Keratinocyte (primary cell): ENCODE measurements at regions not wholly inside any gene's neighbourhood (a gene's known extent, or its start where the extent isn't known, plus 50 kb on each side); places are given as distances from the start of the nearest gene placed in this dataset.

Experiments used
- DNase-seq: peaks from one replicate; pipeline ENCODE4 v3.0.0-alpha.2; 2011; ENCODE audit warnings: low read depth, missing footprints, low spot score
- FAIRE-seq: peaks from 2 replicates; lab custom pipeline; 2011; peaks lifted over from hg19 to GRCh38; lab: Jason Lieb, UNC
- H2AFZ ChIP-seq: 2 replicates; pipeline ENCODE4 v1.6.0; 2012; ENCODE audit warnings: low read length, control low read depth, inconsistent platforms; ENCODE audit not compliant: control insufficient read depth
- H3K27ac ChIP-seq: 2 replicates; pipeline ENCODE4 v1.5.1; 2011; ENCODE audit warnings: low read length; ENCODE audit not compliant: control insufficient read depth, insufficient read depth
- H3K27me3 ChIP-seq: 3 replicates; pipeline ENCODE4 v1.6.0; 2011; ENCODE audit warnings: low read length; ENCODE audit not compliant: control insufficient read depth, insufficient read depth; ENCODE audit errors: extremely low read depth
- H3K36me3 ChIP-seq, 2 experiments: 2 replicates in 1 of 2; 3 replicates in 1 of 2; pipeline ENCODE4 v1.5.1; 2011; ENCODE audit warnings: low read length in 2 of 2, mild to moderate bottlenecking in 1 of 2; ENCODE audit not compliant: control insufficient read depth in 2 of 2, insufficient read depth in 2 of 2; ENCODE audit errors: extremely low read depth in 1 of 2
- H3K4me1 ChIP-seq: 3 replicates; pipeline ENCODE4 v1.5.1; 2011; ENCODE audit warnings: low read length; ENCODE audit not compliant: control insufficient read depth, insufficient read depth; ENCODE audit errors: extremely low read depth
- H3K4me2 ChIP-seq: 3 replicates; pipeline ENCODE4 v1.6.0; 2011; ENCODE audit warnings: low read depth, low read length; ENCODE audit not compliant: control insufficient read depth, insufficient read depth; ENCODE audit errors: extremely low read depth
- H3K4me3 ChIP-seq, 3 experiments: fragments of 200-600 bp in 1 of 3; sonication (generic) in 1 of 3; 2 replicates in 2 of 3; 3 replicates in 1 of 3; pipeline ENCODE4 v1.5.1; 2011 to 2016; ENCODE audit warnings: low read length in 3 of 3, mild to moderate bottlenecking in 3 of 3, control low read depth in 2 of 3, inconsistent platforms in 1 of 3, low read depth in 1 of 3, mixed read lengths in 1 of 3, mixed run types in 1 of 3, moderate library complexity in 1 of 3; ENCODE audit not compliant: control insufficient read depth in 2 of 3, insufficient read depth in 2 of 3; ENCODE audit errors: extremely low read depth in 1 of 3
- H3K79me2 ChIP-seq: 2 replicates; pipeline ENCODE4 v1.6.0; 2012; ENCODE audit warnings: low read length; ENCODE audit not compliant: control insufficient read depth, insufficient read depth
- H3K9ac ChIP-seq: 3 replicates; pipeline ENCODE4 v1.6.0; 2011; ENCODE audit warnings: low read length; ENCODE audit not compliant: control insufficient read depth, insufficient read depth; ENCODE audit errors: extremely low read depth
- H3K9me1 ChIP-seq: 3 replicates; pipeline ENCODE4 v1.6.0; 2011; ENCODE audit warnings: low read length; ENCODE audit not compliant: control insufficient read depth, insufficient read depth; ENCODE audit errors: extremely low read depth
- H3K9me3 ChIP-seq: 2 replicates; pipeline ENCODE4 v1.5.1; 2012; ENCODE audit warnings: low read depth, low read length; ENCODE audit not compliant: control insufficient read depth
- H4K20me1 ChIP-seq: 3 replicates; pipeline ENCODE4 v1.6.0; 2011; ENCODE audit warnings: low read length; ENCODE audit not compliant: control insufficient read depth, insufficient read depth; ENCODE audit errors: extremely low read depth
- CTCF ChIP-seq, 3 experiments: IDR thresholded peaks in 1 of 3; conservative IDR thresholded peaks in 1 of 3; optimal IDR thresholded peaks in 1 of 3; 2 replicates in 2 of 3; 3 replicates in 1 of 3; pipeline versions ENCODE3 to v1.5.1; 2011; ENCODE audit warnings: low read length in 3 of 3, mild to moderate bottlenecking in 3 of 3, moderate library complexity in 2 of 3, control low read depth in 1 of 3, inconsistent platforms in 1 of 3; ENCODE audit not compliant: insufficient read depth in 2 of 3; ENCODE audit errors: extremely low read depth in 1 of 3
- dilution Hi-C: fragments of 300-500 bp; cut with MboI; formaldehyde crosslinking; loops from one replicate; pipeline ENCODE4 v1.7.0; 2020; ENCODE audit warnings: low sequenced_read_pairs; ENCODE audit not compliant: extremely low pct_ligation_motif_present

DNA sequence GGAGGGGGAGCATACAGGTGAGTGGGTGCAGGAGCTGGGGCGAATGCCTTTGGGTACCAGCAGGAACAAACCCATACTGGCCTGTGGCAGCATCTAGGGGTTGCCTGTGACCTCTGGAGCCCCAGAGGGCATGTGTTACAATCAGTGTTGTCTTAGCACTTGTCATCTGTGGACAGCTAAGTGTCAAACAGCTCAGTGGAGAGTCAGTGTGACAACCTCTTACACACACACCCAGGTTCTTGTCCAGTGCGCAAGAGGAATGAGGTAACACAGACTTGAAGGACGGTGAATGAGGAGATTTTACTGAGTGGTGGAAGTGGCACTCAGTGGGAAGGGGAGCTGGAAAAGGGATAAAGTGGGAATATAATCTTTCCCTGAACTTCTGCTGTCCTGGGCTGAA is 54.1 kb upstream of the DDIT4L start:
- no peak for TF ChIP-seq CTCF (optimal IDR thresholded peaks at IDR 0.05 in 1 of 3, IDR thresholded peaks at IDR 0.05 in 1 of 3, conservative IDR thresholded peaks at IDR 0.05 in 1 of 3; ENCODE audit: extremely low read depth in 1 of 3, insufficient read depth in 2 of 3, low read length in 3 of 3)
- dilution Hi-C loops, result no loop called here
- no peaks in the 10 kb centered on the region for H3K9me3 ChIP-seq
- no peaks in the 10 kb centered on the region for H4K20me1 ChIP-seq
- no peak overlapping the region for H3K4me3 ChIP-seq
- H3K4me1 ChIP-seq, result no peaks in the 10 kb centered on the region
- H3K9me1 ChIP-seq, result no peaks in the 10 kb centered on the region
- H3K27me3 ChIP-seq, result no peaks in the 10 kb centered on the region
- DNase-seq (no peak), FAIRE-seq (no peak)
- no peak overlapping the region for H3K4me2 ChIP-seq
- H3K79me2 ChIP-seq, result no peaks in the 10 kb centered on the region
- no peak overlapping the region for H3K9ac ChIP-seq
- H3K27ac ChIP-seq, result no peak overlapping the region
- no peak overlapping the region for H2AFZ ChIP-seq
- no peaks in the 10 kb centered on the region for H3K36me3 ChIP-seq
